HCT116 (cell line): ENCODE measurements at regions not wholly inside any gene's neighbourhood (a gene's known extent, or its start where the extent isn't known, plus 50 kb on each side); places are given as distances from the start of the nearest gene placed in this dataset.

Experiments used
- ATAC-seq: fragments of 200-7000 bp; cut with Tn5 transposase; 2 replicates; pipeline ENCODE4 v1.9.1; 2020; ENCODE audit warnings: mild to moderate bottlenecking, moderate library complexity
- BruUV-seq: library from RNA; stranded (reverse); fragments of 400-500 nt; replicated peaks from 2 replicates; lab custom pipeline; 2021; lab: Mats Ljungman, UMichigan
- CTCF ChIA-PET: fragments of 300-600 bp; sonication (Branson Sonifier 250); formaldehyde crosslinking; loops from one replicate; lab custom pipeline; 2021; ENCODE audit warnings: antibody characterized with exemption; lab: Charles Lee
- POLR2A ChIA-PET: fragments of 300-600, 350-600 bp; sonication (Branson Sonifier 250); formaldehyde crosslinking; loops from one replicate; lab custom pipeline; 2021; ENCODE audit warnings: antibody characterized with exemption; lab: Charles Lee
- RAD21 ChIA-PET, 2 experiments: fragments of 300-600 bp; sonication (Branson Sonifier 250); formaldehyde crosslinking; loops; one replicate each; lab custom pipeline; 2023; ENCODE audit warnings: low total read pairs in 2 of 2; ENCODE audit not compliant: uncharacterized antibody in 2 of 2, unreplicated experiment in 2 of 2, low non-redundant PET in 1 of 2; lab: Charles Lee
- DNase-seq: peaks from one replicate; pipeline ENCODE4 v3.0.0-alpha.2; 2010; ENCODE audit warnings: low read depth, low spot score
- H2AFZ ChIP-seq: fragments of 200-600 bp; shearing (Covaris generic), sonication (generic); 2 replicates; pipeline ENCODE4 v1.6.1; 2017; ENCODE audit warnings: low read depth, mixed run types, mixed read lengths, antibody characterized with exemption, low read length; ENCODE audit not compliant: poor library complexity, severe bottlenecking
- H3K27ac ChIP-seq: 2 replicates; pipeline ENCODE4 v1.5.1; 2012; ENCODE audit warnings: low read depth, low read length
- H3K27me3 ChIP-seq: fragments of 200-600 bp; sonication (generic); 2 replicates; pipeline ENCODE4 v1.6.1; 2016; ENCODE audit warnings: mixed run types, low read length, mixed read lengths; ENCODE audit not compliant: insufficient read depth
- H3K36me3 ChIP-seq, 2 experiments: fragments of 200-500 bp in 1 of 2; fragments of 200-600 bp in 1 of 2; sonication (Bioruptor generic) in 1 of 2; sonication (generic) in 1 of 2; 2 replicates each; pipeline versions ENCODE4 v1.5.1 to v1.6.1; 2014 to 2016; ENCODE audit warnings: low read length in 2 of 2, inconsistent platforms in 1 of 2, mixed read lengths in 1 of 2, mixed run types in 1 of 2; ENCODE audit not compliant: insufficient read depth in 2 of 2, control insufficient read depth in 1 of 2
- H3K4me1 ChIP-seq, 2 experiments: fragments of 200-600 bp in 1 of 2; sonication (generic) in 1 of 2; 2 replicates each; pipeline versions ENCODE4 v1.5.1 to v1.6.1; 2012 to 2017; ENCODE audit warnings: low read length in 2 of 2, inconsistent platforms in 1 of 2, mild to moderate bottlenecking in 1 of 2, mixed read lengths in 1 of 2, mixed run types in 1 of 2, moderate library complexity in 1 of 2; ENCODE audit not compliant: insufficient read depth in 2 of 2, control insufficient read depth in 1 of 2
- H3K4me2 ChIP-seq: fragments of 200-600 bp; sonication (generic); 2 replicates; pipeline ENCODE4 v1.6.1; 2017; ENCODE audit warnings: mixed run types, low read length, mixed read lengths
- H3K4me3 ChIP-seq, 2 experiments: fragments of 200-600 bp in 1 of 2; sonication (generic) in 1 of 2; replicated peaks in 1 of 2; 2 replicates each; pipeline ENCODE4 v1.5.1; 2011 to 2016; ENCODE audit warnings: low read length in 2 of 2, control low read depth in 1 of 2, low read depth in 1 of 2, mild to moderate bottlenecking in 1 of 2, mixed read lengths in 1 of 2, mixed run types in 1 of 2
- H3K79me2 ChIP-seq: fragments of 200-600 bp; sonication (generic); 2 replicates; pipeline ENCODE4 v1.6.1; 2017; ENCODE audit warnings: mild to moderate bottlenecking, mixed run types, low read length, moderate library complexity, mixed read lengths; ENCODE audit not compliant: insufficient read depth
- H3K9ac ChIP-seq: fragments of 200-600 bp; sonication (generic); 2 replicates; pipeline ENCODE4 v1.6.1; 2016; ENCODE audit warnings: low read length, mixed read lengths
- H3K9me2 ChIP-seq: fragments of 200-600 bp; sonication (generic), shearing (Covaris generic); 2 replicates; pipeline ENCODE4 v1.6.1; 2017; ENCODE audit warnings: mixed run types, mild to moderate bottlenecking, moderate library complexity; ENCODE audit not compliant: insufficient read depth
- H3K9me3 ChIP-seq, 2 experiments: fragments of 200-500 bp in 1 of 2; fragments of 200-600 bp in 1 of 2; sonication (Bioruptor generic) in 1 of 2; sonication (generic) in 1 of 2; 2 replicates each; pipeline ENCODE4 v1.6.1; 2014 to 2017; ENCODE audit warnings: low read length in 2 of 2, mixed read lengths in 2 of 2, inconsistent platforms in 1 of 2, low read depth in 1 of 2, mild to moderate bottlenecking in 1 of 2, mixed run types in 1 of 2, moderate library complexity in 1 of 2; ENCODE audit not compliant: control insufficient read depth in 1 of 2, insufficient read depth in 1 of 2
- H4K20me1 ChIP-seq: fragments of 200-600 bp; sonication (generic), shearing (Covaris generic); 2 replicates; pipeline ENCODE4 v1.6.1; 2017; ENCODE audit warnings: mixed run types, mild to moderate bottlenecking, moderate library complexity; ENCODE audit not compliant: insufficient read depth
- CBX3 ChIP-seq: IDR thresholded peaks from 2 replicates; pipeline ENCODE4 v1.6.1; 2012; ENCODE audit warnings: low read depth
- CEBPB ChIP-seq: IDR thresholded peaks from 2 replicates; pipeline ENCODE4 v1.6.1; 2012; ENCODE audit warnings: low read depth
- ELF1 ChIP-seq: IDR thresholded peaks from 2 replicates; pipeline ENCODE4 v1.6.1; 2012; ENCODE audit warnings: low read depth, borderline replicate concordance
- EZH2 ChIP-seq: fragments of 200-600 bp; sonication (generic); IDR thresholded peaks from 2 replicates; pipeline ENCODE4 v1.6.1; 2017; ENCODE audit warnings: antibody characterized with exemption, mixed run types
- JUND ChIP-seq: IDR thresholded peaks from 2 replicates; pipeline ENCODE4 v1.6.1; 2012
- RAD21 ChIP-seq: IDR thresholded peaks from 2 replicates; pipeline ENCODE4 v1.6.1; 2012; ENCODE audit warnings: low read depth, mild to moderate bottlenecking
- SIN3A ChIP-seq: IDR thresholded peaks from 2 replicates; pipeline ENCODE4 v1.6.1; 2012; ENCODE audit warnings: low read depth
- SP1 ChIP-seq: IDR thresholded peaks from 2 replicates; pipeline ENCODE4 v1.6.1; 2012; ENCODE audit warnings: low read depth
- YY1 ChIP-seq: IDR thresholded peaks from 2 replicates; pipeline ENCODE4 v1.6.1; 2011; ENCODE audit warnings: low read length, low read depth, moderate library complexity, mild to moderate bottlenecking; ENCODE audit not compliant: insufficient replicate concordance; ENCODE audit errors: extremely low read depth
- ZBTB33 ChIP-seq: IDR thresholded peaks from 2 replicates; pipeline ENCODE4 v1.6.1; 2011; ENCODE audit warnings: mild to moderate bottlenecking, low read length, moderate library complexity; ENCODE audit not compliant: insufficient replicate concordance; ENCODE audit errors: extremely low read depth
- intact Hi-C: fragments of 100-400 bp; cut with micrococcal nuclease; formaldehyde crosslinking; loops from 2 replicates; pipeline ENCODE4 v1.10.0; 2022

- Histone ChIP-seq H3K27ac (no peak overlapping the region), H3K9ac (no peak overlapping the region), H3K27me3 (no peaks in the 10 kb centered on the region), H3K36me3 (no peaks in the 10 kb centered on the region), H2AFZ (no peak overlapping the region), H3K4me2 (no peak overlapping the region), H3K79me2 (no peaks in the 10 kb centered on the region), H4K20me1 (no peaks in the 10 kb centered on the region), H3K9me2 (no peaks in the 10 kb centered on the region), H3K9me3 (peaks cover 3 to 5% of the 10 kb centered on the region in 2 experiments; a peak in 2 of 4 replicates)
- ChIA-PET POLR2A (no interaction called here), CTCF (no interaction called here)
- BruUV-seq: no TSS peak
- no peak for DNase-seq
- ATAC-seq: no peak
- TF ChIP-seq JUND (no peak), EZH2 (no peak), CBX3 (no peak), ELF1 (no peak)
- TF ChIP-seq, all 23 proteins: peak for 0
- RAD21 ChIA-PET: no interaction called here
- no peak overlapping the region for H3K4me3 ChIP-seq
- H3K4me1 ChIP-seq: no peaks in the 10 kb centered on the region
- intact Hi-C loops: no loop called here
Observed at GRCh38 chr11:96863520-96863919, 473.7 kb downstream of the JRKL start.

GRCh38 chr11:96865020-96865419, 475.2 kb downstream of the JRKL start:
- CTCF ChIA-PET: no interaction called here
- no peak for ATAC-seq
- no peak for TF ChIP-seq SIN3A
- no peak for TF ChIP-seq SP1
- no peak for TF ChIP-seq ZBTB33
- TF ChIP-seq YY1: no peak
- TF ChIP-seq RAD21: no peak
- TF ChIP-seq CEBPB: no peak
- Histone ChIP-seq H3K9me2 (no peaks in the 10 kb centered on the region), H3K9ac (no peak overlapping the region), H3K27me3 (no peaks in the 10 kb centered on the region), H3K4me3 (no peak overlapping the region), H3K4me2 (no peak overlapping the region), H3K27ac (no peak overlapping the region), H4K20me1 (no peaks in the 10 kb centered on the region), H3K36me3 (no peaks in the 10 kb centered on the region), H3K4me1 (no peaks in the 10 kb centered on the region), H3K79me2 (no peaks in the 10 kb centered on the region), H3K9me3 (peaks cover 3 to 9% of the 10 kb centered on the region in 2 experiments; a peak in 2 of 4 replicates), H2AFZ (no peak overlapping the region)
- intact Hi-C loops: no loop called here
- BruUV-seq: no TSS peak
- DNase-seq: no peak
- RAD21 ChIA-PET: no interaction called here
- POLR2A ChIA-PET: no interaction called here
